Neuronal stem cell (in vitro differentiated cells): ENCODE measurements at regions not wholly inside any gene's neighbourhood (a gene's known extent, or its start where the extent isn't known, plus 50 kb on each side); places are given as distances from the start of the nearest gene placed in this dataset.

ENCODE experiments used
- DNase-seq: peaks from one replicate; pipeline ENCODE4 v3.0.0-alpha.2; 2013; ENCODE audit warnings: low spot score
- H2AFZ ChIP-seq: one replicate; pipeline ENCODE4 v1.6.1; 2013; ENCODE audit warnings: mild to moderate bottlenecking, low read length, inconsistent platforms
- H2AK5ac ChIP-seq: 2 replicates; pipeline ENCODE4 v1.6.1; 2013; ENCODE audit warnings: low read depth, mild to moderate bottlenecking, inconsistent platforms, low read length, moderate library complexity, mixed read lengths
- H2BK120ac ChIP-seq: 2 replicates; pipeline ENCODE4 v1.6.1; 2013; ENCODE audit warnings: low read depth, mild to moderate bottlenecking, inconsistent platforms, low read length, moderate library complexity, mixed read lengths
- H2BK12ac ChIP-seq: one replicate; pipeline ENCODE4 v1.6.1; 2013; ENCODE audit warnings: low read length, inconsistent platforms
- H2BK15ac ChIP-seq: 2 replicates; pipeline ENCODE4 v1.6.1; 2013; ENCODE audit warnings: mild to moderate bottlenecking, low read length, inconsistent platforms, mixed read lengths
- H2BK5ac ChIP-seq: one replicate; pipeline ENCODE4 v1.6.1; 2013; ENCODE audit warnings: inconsistent platforms, mild to moderate bottlenecking, low read length, moderate library complexity
- H3K14ac ChIP-seq: one replicate; pipeline ENCODE4 v1.6.1; 2013; ENCODE audit warnings: low read length, inconsistent platforms
- H3K18ac ChIP-seq: 2 replicates; pipeline ENCODE4 v1.6.1; 2013; ENCODE audit warnings: low read length, inconsistent platforms
- H3K23ac ChIP-seq: 2 replicates; pipeline ENCODE4 v1.6.1; 2013; ENCODE audit warnings: low read depth, mild to moderate bottlenecking, mixed read lengths, low read length, inconsistent platforms; ENCODE audit not compliant: poor library complexity
- H3K27ac ChIP-seq: replicated peaks from 3 replicates; pipeline ENCODE4 v1.5.1; 2013; ENCODE audit warnings: low read length, inconsistent platforms
- H3K27me3 ChIP-seq, 3 experiments: 2 replicates each; pipeline ENCODE4 v1.6.1; 2013; ENCODE audit warnings: low read length in 3 of 3, mild to moderate bottlenecking in 2 of 3, inconsistent platforms in 1 of 3, low read depth in 1 of 3, mixed read lengths in 1 of 3, moderate library complexity in 1 of 3; ENCODE audit not compliant: control insufficient read depth in 3 of 3, insufficient read depth in 3 of 3
- H3K36me3 ChIP-seq, 2 donors: replicated peaks in 1 of 2; 2 replicates each; pipeline ENCODE4 v1.6.1; 2013; ENCODE audit warnings: low read length in 2 of 2; ENCODE audit not compliant: control insufficient read depth in 2 of 2, insufficient read depth in 2 of 2
- H3K4ac ChIP-seq: 2 replicates; pipeline ENCODE4 v1.6.1; 2013; ENCODE audit warnings: inconsistent platforms, mild to moderate bottlenecking, low read length, moderate library complexity
- H3K4me1 ChIP-seq, 2 donors: 1 replicate in 1 of 2; 2 replicates in 1 of 2; pipeline ENCODE4 v1.6.1; 2013; ENCODE audit warnings: low read length in 2 of 2, low read depth in 1 of 2; ENCODE audit not compliant: control insufficient read depth in 2 of 2, insufficient read depth in 1 of 2
- H3K4me2 ChIP-seq: one replicate; pipeline ENCODE4 v1.6.1; 2013; ENCODE audit warnings: mild to moderate bottlenecking, low read length, inconsistent platforms; ENCODE audit not compliant: insufficient read depth, poor library complexity, severe bottlenecking
- H3K4me3 ChIP-seq, 2 donors: 2 replicates each; pipeline ENCODE4 v1.5.1; 2013; ENCODE audit warnings: low read length in 2 of 2, mild to moderate bottlenecking in 2 of 2, inconsistent platforms in 1 of 2, moderate library complexity in 1 of 2
- H3K79me1 ChIP-seq: one replicate; pipeline ENCODE4 v1.6.1; 2013; ENCODE audit warnings: low read depth, mild to moderate bottlenecking, inconsistent platforms, low read length, moderate library complexity
- H3K9ac ChIP-seq: one replicate; pipeline ENCODE4 v1.6.1; 2013; ENCODE audit warnings: mild to moderate bottlenecking, low read depth, low read length, inconsistent platforms; ENCODE audit not compliant: poor library complexity
- H3K9me3 ChIP-seq, 2 donors: replicated peaks in 1 of 2; 2 replicates each; pipeline versions ENCODE3 to v1.6.1; 2013; ENCODE audit warnings: low read length in 2 of 2, mild to moderate bottlenecking in 2 of 2, inconsistent platforms in 1 of 2, low read depth in 1 of 2, mixed read lengths in 1 of 2, moderate library complexity in 1 of 2; ENCODE audit not compliant: control insufficient read depth in 2 of 2, insufficient read depth in 1 of 2
- H4K8ac ChIP-seq: one replicate; pipeline ENCODE4 v1.6.1; 2013; ENCODE audit warnings: low read depth, mild to moderate bottlenecking, inconsistent platforms, low read length, moderate library complexity
- H4K91ac ChIP-seq: one replicate; pipeline ENCODE4 v1.6.1; 2013; ENCODE audit warnings: low read length, low read depth, mild to moderate bottlenecking, inconsistent platforms; ENCODE audit not compliant: poor library complexity
- WGBS, 2 donors: extraction: QIAGEN DNeasy Blood & Tissue Kit; methylation state at CpG; one replicate each; pipeline ENCODE4 v1.1.7; 2013; ENCODE audit warnings: missing lambda C conversion rate in 2 of 2, mixed read lengths in 1 of 2; ENCODE audit not compliant: insufficient read length in 2 of 2, insufficient replicate concordance in 1 of 2; ENCODE audit errors: extremely low coverage in 2 of 2; 5-methylcytosine and 5-hydroxymethylcytosine counted together

GRCh38 chr7:22049766-22050500 lies 104.2 kb upstream of the CDCA7L start:
- no CpG with 5 or more reads among the region's 17 CpGs for WGBS, 2 donors
- no peak overlapping the region for H2AK5ac ChIP-seq
- no peak overlapping the region for H2BK5ac ChIP-seq
- H2BK120ac ChIP-seq = no peak overlapping the region
- peaks cover 0 to 30% (median 0%) of the 10 kb centered on the region in 3 experiments for H3K27me3 ChIP-seq
- H3K4me1 ChIP-seq = peaks cover 0 to 10% of the 10 kb centered on the region in 2 donors
- no peak overlapping the region for H3K27ac ChIP-seq
- H3K23ac ChIP-seq = no peak overlapping the region
- H2AFZ ChIP-seq = no peak overlapping the region
- no peak overlapping the region for H4K8ac ChIP-seq
- no peak overlapping the region for H3K4me3 ChIP-seq
- H2BK12ac ChIP-seq = no peak overlapping the region
- no peak overlapping the region for H3K9ac ChIP-seq
- no peak for DNase-seq
- no peak overlapping the region for H3K14ac ChIP-seq
- H3K9me3 ChIP-seq = peaks cover 0 to 5% of the 10 kb centered on the region in 2 donors
- H3K18ac ChIP-seq = no peak overlapping the region
- no peak overlapping the region for H2BK15ac ChIP-seq
- H3K79me1 ChIP-seq = no peaks in the 10 kb centered on the region
- H3K36me3 ChIP-seq = no peaks in the 10 kb centered on the region
- no peak overlapping the region for H3K4me2 ChIP-seq
- H3K4ac ChIP-seq = no peak overlapping the region
- no peak overlapping the region for H4K91ac ChIP-seq

DNA sequence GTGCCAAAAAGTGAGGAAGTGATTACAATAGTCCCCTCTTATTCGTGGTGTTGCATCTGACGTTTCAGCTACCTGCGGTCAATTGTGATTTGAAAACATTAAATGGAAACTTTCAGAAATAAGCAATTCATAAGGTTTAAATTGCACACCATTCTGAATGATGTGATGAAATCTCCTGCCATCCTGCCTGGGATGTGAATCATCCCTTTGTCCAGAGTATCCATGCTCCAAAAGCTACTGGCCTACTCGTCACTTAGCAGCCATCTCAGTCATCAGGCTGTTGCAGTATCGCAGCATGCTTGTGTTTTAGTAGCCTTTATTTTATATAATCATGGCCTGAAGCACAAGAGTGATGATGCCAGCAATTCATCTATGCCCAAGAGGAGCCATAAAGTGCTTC lies 97.7 kb upstream of the CDCA7L start:
- Histone ChIP-seq H3K23ac (no peak overlapping the region), H3K4me3 (no peak overlapping the region), H3K18ac (no peak overlapping the region), H3K4me2 (no peak overlapping the region), H2BK120ac (no peak overlapping the region), H2AFZ (no peak overlapping the region), H3K27ac (no peak overlapping the region), H3K36me3 (no peaks in the 10 kb centered on the region), H2BK5ac (no peak overlapping the region), H3K4ac (no peak overlapping the region), H2BK12ac (no peak overlapping the region), H3K79me1 (no peaks in the 10 kb centered on the region), H2AK5ac (no peak overlapping the region), H2BK15ac (no peak overlapping the region), H3K14ac (no peak overlapping the region), H3K9me3 (peaks cover 0 to 9% of the 10 kb centered on the region in 2 donors), H3K27me3 (peaks cover 0 to 3% (median 0%) of the 10 kb centered on the region in 3 experiments), H3K9ac (no peak overlapping the region), H3K4me1 (no peaks in the 10 kb centered on the region), H4K8ac (no peak overlapping the region), H4K91ac (no peak overlapping the region)
- WGBS, 2 donors = no CpG with 5 or more reads among the region's 5 CpGs
- no peak for DNase-seq

- no peak overlapping the region for H2AFZ ChIP-seq
- H3K27ac ChIP-seq = no peak overlapping the region
- H3K14ac ChIP-seq = no peak overlapping the region
- H2AK5ac ChIP-seq = no peak overlapping the region
- H4K91ac ChIP-seq = no peak overlapping the region
- WGBS, 2 donors = no CpG with 5 or more reads among the region's 4 CpGs
- no peaks in the 10 kb centered on the region for H3K4me1 ChIP-seq
- H3K4me2 ChIP-seq = no peak overlapping the region
- H3K9ac ChIP-seq = no peak overlapping the region
- H4K8ac ChIP-seq = no peak overlapping the region
- no peak overlapping the region for H3K18ac ChIP-seq
- no peak overlapping the region for H2BK120ac ChIP-seq
- H2BK12ac ChIP-seq = no peak overlapping the region
- H3K4me3 ChIP-seq = no peak overlapping the region
- H3K36me3 ChIP-seq = no peaks in the 10 kb centered on the region
- no peak overlapping the region for H3K4ac ChIP-seq
- peaks cover 0 to 4% of the 10 kb centered on the region in 2 donors for H3K9me3 ChIP-seq
- no peak overlapping the region for H3K23ac ChIP-seq
- H2BK5ac ChIP-seq = no peak overlapping the region
- DNase-seq = no peak
- no peaks in the 10 kb centered on the region for H3K79me1 ChIP-seq
- peaks cover 0 to 3% (median 0%) of the 10 kb centered on the region in 3 experiments for H3K27me3 ChIP-seq
- H2BK15ac ChIP-seq = no peak overlapping the region
Observed at GRCh38 chr7:22040923-22041595, 95.4 kb upstream of the CDCA7L start.

- H3K79me1 ChIP-seq = no peaks in the 10 kb centered on the region
- no peak overlapping the region for H3K23ac ChIP-seq
- no peak overlapping the region for H3K9ac ChIP-seq
- H2AFZ ChIP-seq = no peak overlapping the region
- no peak overlapping the region for H2BK120ac ChIP-seq
- no peak overlapping the region for H3K4ac ChIP-seq
- no peak overlapping the region for H4K91ac ChIP-seq
- no peak overlapping the region for H3K4me2 ChIP-seq
- H3K9me3 ChIP-seq = peaks cover 0 to 4% of the 10 kb centered on the region in 2 donors
- no peak overlapping the region for H2BK12ac ChIP-seq
- no peaks in the 10 kb centered on the region for H3K36me3 ChIP-seq
- no peak overlapping the region for H3K4me3 ChIP-seq
- peaks cover 0 to 3% (median 0%) of the 10 kb centered on the region in 3 experiments for H3K27me3 ChIP-seq
- H2BK15ac ChIP-seq = no peak overlapping the region
- no peak overlapping the region for H2AK5ac ChIP-seq
- H3K4me1 ChIP-seq = no peaks in the 10 kb centered on the region
- H4K8ac ChIP-seq = no peak overlapping the region
- no peak overlapping the region for H2BK5ac ChIP-seq
- WGBS, 2 donors = no CpG with 5 or more reads among the region's 1 CpG
- no peak overlapping the region for H3K18ac ChIP-seq
- DNase-seq = no peak
- H3K27ac ChIP-seq = no peak overlapping the region
- H3K14ac ChIP-seq = no peak overlapping the region
Observed at GRCh38 chr7:22039670-22040069, 94.0 kb upstream of the CDCA7L start.
